ENCODE measurements at regions not wholly inside any gene's neighbourhood (a gene's known extent, or its start where the extent isn't known, plus 50 kb on each side); places are given as distances from the start of the nearest gene placed in this dataset.

GRCh38 chr2:129816813-129817574 lies 162.5 kb upstream of the RAB6C start:
- no peaks in the 10 kb centered on the region for H3K4me1 ChIP-seq (ENCODE audit: control insufficient read depth, extremely low read depth, insufficient read depth, low read length)
- dilution Hi-C loops (cut with MboI; ENCODE audit: extremely low pct_ligation_motif_present, low sequenced_read_pairs) (no loop called here), intact Hi-C loops (cut with micrococcal nuclease) (no loop called here)
- no peaks in the 10 kb centered on the region for H3K9me1 ChIP-seq (replicated peaks; ENCODE audit: control insufficient read depth, extremely low read depth, insufficient read depth, low read length)
- no peak overlapping the region for H3K9ac ChIP-seq (replicated peaks; ENCODE audit: extremely low read depth, insufficient read depth, low read length)
- H3K4me3 ChIP-seq (replicated peaks in 1 of 3; ENCODE audit: insufficient read depth in 1 of 3, low read depth in 1 of 3, low read length in 3 of 3), result no peak overlapping the region
- no peaks in the 10 kb centered on the region for H3K27me3 ChIP-seq (ENCODE audit: control insufficient read depth in 2 of 2, insufficient read depth in 2 of 2, low read length in 2 of 2)
- no peaks in the 10 kb centered on the region for H3K79me2 ChIP-seq (ENCODE audit: control insufficient read depth, insufficient read depth, low read length)
- H3K9me3 ChIP-seq (replicated peaks; ENCODE audit: control insufficient read depth, insufficient read depth, low read length), result no peaks in the 10 kb centered on the region
- no TSS peak for BruUV-seq (replicated peaks)
- H3K36me3 ChIP-seq (ENCODE audit: control insufficient read depth in 2 of 2, extremely low read depth in 1 of 2, insufficient read depth in 2 of 2, low read length in 2 of 2), result no peaks in the 10 kb centered on the region
- FAIRE-seq, result no peak
- ChIA-PET CTCF (no interaction called here), POLR2A (no interaction called here)
- H3K4me2 ChIP-seq (ENCODE audit: insufficient read depth, low read length), result no peak overlapping the region
- TF ChIP-seq MYC (IDR thresholded peaks at IDR 0.05; ENCODE audit: low read depth, low read length) (no peak), JUN (IDR thresholded peaks at IDR 0.05; ENCODE audit: borderline replicate concordance, insufficient read depth, insufficient read length, low read depth) (no peak), EZH2 (IDR thresholded peaks at IDR 0.05; ENCODE audit: borderline replicate concordance, low read depth, low read length, severe bottlenecking) (no peak), POLR2AphosphoS5 (IDR thresholded peaks at IDR 0.05; ENCODE audit: insufficient read depth, low read depth, low read length) (no peak), POLR2A (IDR thresholded peaks at IDR 0.05; ENCODE audit: low read depth, low read length) (no peak), FOS (IDR thresholded peaks at IDR 0.05; ENCODE audit: borderline replicate concordance, insufficient read depth, low read length) (no peak), GATA2 (IDR thresholded peaks at IDR 0.05; ENCODE audit: insufficient read depth, insufficient read length, low read depth, low read length) (no peak)
- TF ChIP-seq, protein P1, sequence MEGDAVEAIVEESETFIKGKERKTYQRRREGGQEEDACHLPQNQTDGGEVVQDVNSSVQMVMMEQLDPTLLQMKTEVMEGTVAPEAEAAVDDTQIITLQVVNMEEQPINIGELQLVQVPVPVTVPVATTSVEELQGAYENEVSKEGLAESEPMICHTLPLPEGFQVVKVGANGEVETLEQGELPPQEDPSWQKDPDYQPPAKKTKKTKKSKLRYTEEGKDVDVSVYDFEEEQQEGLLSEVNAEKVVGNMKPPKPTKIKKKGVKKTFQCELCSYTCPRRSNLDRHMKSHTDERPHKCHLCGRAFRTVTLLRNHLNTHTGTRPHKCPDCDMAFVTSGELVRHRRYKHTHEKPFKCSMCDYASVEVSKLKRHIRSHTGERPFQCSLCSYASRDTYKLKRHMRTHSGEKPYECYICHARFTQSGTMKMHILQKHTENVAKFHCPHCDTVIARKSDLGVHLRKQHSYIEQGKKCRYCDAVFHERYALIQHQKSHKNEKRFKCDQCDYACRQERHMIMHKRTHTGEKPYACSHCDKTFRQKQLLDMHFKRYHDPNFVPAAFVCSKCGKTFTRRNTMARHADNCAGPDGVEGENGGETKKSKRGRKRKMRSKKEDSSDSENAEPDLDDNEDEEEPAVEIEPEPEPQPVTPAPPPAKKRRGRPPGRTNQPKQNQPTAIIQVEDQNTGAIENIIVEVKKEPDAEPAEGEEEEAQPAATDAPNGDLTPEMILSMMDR (IDR thresholded peaks at IDR 0.05; ENCODE audit: extremely low read depth in 1 of 2, insufficient read depth in 1 of 2, low read depth in 1 of 2, low read length in 2 of 2), result no peak
- TF ChIP-seq, protein P2, sequence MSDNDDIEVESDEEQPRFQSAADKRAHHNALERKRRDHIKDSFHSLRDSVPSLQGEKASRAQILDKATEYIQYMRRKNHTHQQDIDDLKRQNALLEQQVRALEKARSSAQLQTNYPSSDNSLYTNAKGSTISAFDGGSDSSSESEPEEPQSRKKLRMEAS (IDR thresholded peaks at IDR 0.05; ENCODE audit: insufficient read depth, insufficient read length), result no peak
- H2AFZ ChIP-seq (ENCODE audit: low read depth, low read length), result no peak overlapping the region
- H3K27ac ChIP-seq (ENCODE audit: insufficient read depth, low read depth, low read length), result no peak overlapping the region
- no peak for DNase-seq (ENCODE audit: low read depth, low spot score)
- H4K20me1 ChIP-seq (replicated peaks; ENCODE audit: control insufficient read depth, extremely low read depth, insufficient read depth, low read length), result no peaks in the 10 kb centered on the region
